Activated CD8-positive, alpha-beta T cell treated with anti-CD3 and anti-CD28 coated beads for 36 hours (primary cell): ENCODE measurements at regions not wholly inside any gene's neighbourhood (a gene's known extent, or its start where the extent isn't known, plus 50 kb on each side); places are given as distances from the start of the nearest gene placed in this dataset.

Source experiments
- ATAC-seq: fragments of 200-7000 bp; cut with Tn5 transposase; one replicate; pipeline ENCODE4 v1.10.0; 2021; ENCODE audit warnings: mild to moderate bottlenecking, moderate library complexity
- CTCF ChIA-PET: fragments of 350-600 bp; sonication (Branson Sonifier 250); formaldehyde crosslinking; loops from one replicate; lab custom pipeline; 2021; ENCODE audit warnings: antibody characterized with exemption; lab: Charles Lee
- POLR2A ChIA-PET: fragments of 350-600 bp; sonication (Branson Sonifier 250); formaldehyde crosslinking; loops from one replicate; lab custom pipeline; 2021; ENCODE audit warnings: antibody characterized with exemption; lab: Charles Lee
- DNase-seq: peaks from one replicate; pipeline ENCODE4 v3.0.0-alpha.2; 2020
- H3K27ac Mint-ChIP-seq: one replicate; pipeline ENCODE4 v1.8.0; 2021; ENCODE audit warnings: mild to moderate bottlenecking, mixed read lengths
- H3K27me3 Mint-ChIP-seq: one replicate; pipeline ENCODE4 v1.8.0; 2021; ENCODE audit warnings: mixed read lengths
- H3K36me3 Mint-ChIP-seq: one replicate; pipeline ENCODE4 v1.8.0; 2021; ENCODE audit warnings: low read depth, mixed read lengths
- H3K4me1 Mint-ChIP-seq: one replicate; pipeline ENCODE4 v1.8.0; 2021; ENCODE audit warnings: low read depth, mixed read lengths
- H3K4me3 Mint-ChIP-seq: one replicate; pipeline ENCODE4 v1.8.0; 2021; ENCODE audit warnings: mild to moderate bottlenecking, moderate library complexity, mixed read lengths
- H3K9me3 Mint-ChIP-seq: one replicate; pipeline ENCODE4 v1.8.0; 2021; ENCODE audit warnings: mixed read lengths
- CTCF ChIP-seq: fragments of 200-600 bp; IDR thresholded peaks from one replicate; pipeline ENCODE4 v1.8.0; 2022; ENCODE audit warnings: antibody characterized with exemption, mild to moderate bottlenecking
- intact Hi-C: fragments of 100-400 bp; cut with micrococcal nuclease; formaldehyde crosslinking; loops from one replicate; pipeline ENCODE4 v1.10.0; 2022

DNA sequence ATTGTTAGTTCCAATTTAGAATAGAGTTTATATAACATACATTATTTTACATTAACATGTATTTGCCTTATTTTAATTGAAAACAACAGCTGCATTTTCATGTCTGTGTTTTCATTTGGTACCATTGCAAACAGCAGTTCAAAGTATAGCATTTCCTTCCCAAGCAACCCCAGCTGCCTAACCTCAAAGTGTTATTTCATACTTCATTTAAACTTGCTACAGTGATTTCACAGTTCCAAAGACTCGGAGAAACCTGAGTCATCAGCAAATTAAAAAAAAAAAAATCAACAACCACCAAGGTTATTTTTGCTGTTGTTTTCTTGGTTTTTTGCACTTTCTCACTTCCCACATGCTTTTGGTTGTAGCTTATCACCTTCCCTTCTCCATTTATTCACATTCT is 236.5 kb upstream of the SPHKAP start:
- TF ChIP-seq CTCF = no peak
- DNase-seq (no peak), ATAC-seq (no peak)
- H3K27ac Mint-ChIP-seq = no peak overlapping the region
- no peaks in the 10 kb centered on the region for H3K36me3 Mint-ChIP-seq
- no peaks in the 10 kb centered on the region for H3K27me3 Mint-ChIP-seq
- intact Hi-C loops = no loop called here
- no peaks in the 10 kb centered on the region for H3K4me1 Mint-ChIP-seq
- CTCF ChIA-PET = no interaction called here
- no peak overlapping the region for H3K4me3 Mint-ChIP-seq
- H3K9me3 Mint-ChIP-seq = peaks cover 5% of the 10 kb centered on the region
- POLR2A ChIA-PET = no interaction called here

DNA sequence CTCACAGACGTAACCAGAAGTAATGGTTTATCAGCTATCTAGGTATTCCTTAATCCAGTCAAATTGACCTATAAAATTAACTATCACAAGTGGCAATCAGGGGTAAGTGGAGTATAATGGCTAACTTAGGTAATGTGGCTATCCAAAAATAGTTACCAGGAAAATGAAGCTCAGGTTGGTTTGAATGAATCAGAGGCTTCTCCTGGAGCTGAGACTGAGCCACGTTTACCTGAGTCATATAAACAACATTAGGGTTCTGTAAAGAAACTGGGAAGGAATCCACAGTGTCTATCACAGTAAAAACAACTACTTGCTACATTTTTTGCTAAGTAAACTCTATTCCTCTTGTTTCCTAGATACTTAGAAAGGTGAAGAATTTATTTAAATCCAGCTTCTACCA is 236.0 kb upstream of the SPHKAP start:
- no peaks in the 10 kb centered on the region for H3K36me3 Mint-ChIP-seq
- no peaks in the 10 kb centered on the region for H3K27me3 Mint-ChIP-seq
- H3K9me3 Mint-ChIP-seq = peaks cover 5% of the 10 kb centered on the region
- no peak overlapping the region for H3K4me3 Mint-ChIP-seq
- TF ChIP-seq CTCF = no peak
- ATAC-seq (no peak), DNase-seq (no peak)
- H3K27ac Mint-ChIP-seq = no peak overlapping the region
- CTCF ChIA-PET = no interaction called here
- H3K4me1 Mint-ChIP-seq = no peaks in the 10 kb centered on the region
- POLR2A ChIA-PET = no interaction called here
- intact Hi-C loops = no loop called here

GRCh38 chr2:228410061-228410460 is 228.6 kb upstream of the SPHKAP start:
- DNase-seq = no peak
- no peaks in the 10 kb centered on the region for H3K27me3 Mint-ChIP-seq
- ATAC-seq = no peak

DNA sequence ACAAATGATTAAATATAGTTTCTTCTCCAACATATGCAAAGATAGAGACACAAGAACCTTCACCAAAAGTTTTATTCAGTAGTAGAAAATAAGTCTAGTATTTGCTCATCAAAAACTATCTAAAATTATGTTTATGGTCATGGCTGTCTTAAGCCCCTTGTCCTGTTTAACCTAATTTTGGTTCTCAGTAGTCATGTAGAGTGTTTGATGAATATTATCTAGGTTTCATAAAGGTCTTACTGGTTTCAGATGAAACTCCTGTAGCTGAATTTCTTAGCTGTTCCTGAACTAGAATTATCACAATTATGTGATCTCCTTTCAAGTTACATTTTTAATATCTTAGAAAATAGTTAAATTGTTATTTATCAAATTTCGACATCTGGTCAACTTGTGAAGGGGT is 228.0 kb upstream of the SPHKAP start:
- Mint-ChIP-seq H3K4me1 (no peaks in the 10 kb centered on the region), H3K36me3 (no peaks in the 10 kb centered on the region), H3K4me3 (no peak overlapping the region), H3K27me3 (no peaks in the 10 kb centered on the region), H3K9me3 (peaks cover 2% of the 10 kb centered on the region), H3K27ac (no peak overlapping the region)
- intact Hi-C loops = no loop called here
- no peak for TF ChIP-seq CTCF
- ChIA-PET POLR2A (no interaction called here), CTCF (no interaction called here)
- ATAC-seq (no peak), DNase-seq (no peak)

More at GRCh38 chr2:228410061-228410460, 228.6 kb upstream of the SPHKAP start:
- H3K9me3 Mint-ChIP-seq = peaks cover 2% of the 10 kb centered on the region
- no peaks in the 10 kb centered on the region for H3K4me1 Mint-ChIP-seq
- no peak overlapping the region for H3K4me3 Mint-ChIP-seq
- intact Hi-C loops = no loop called here
- TF ChIP-seq CTCF = no peak
- H3K36me3 Mint-ChIP-seq = no peaks in the 10 kb centered on the region
- no peak overlapping the region for H3K27ac Mint-ChIP-seq
- CTCF ChIA-PET = no interaction called here
- POLR2A ChIA-PET = no interaction called here

DNA sequence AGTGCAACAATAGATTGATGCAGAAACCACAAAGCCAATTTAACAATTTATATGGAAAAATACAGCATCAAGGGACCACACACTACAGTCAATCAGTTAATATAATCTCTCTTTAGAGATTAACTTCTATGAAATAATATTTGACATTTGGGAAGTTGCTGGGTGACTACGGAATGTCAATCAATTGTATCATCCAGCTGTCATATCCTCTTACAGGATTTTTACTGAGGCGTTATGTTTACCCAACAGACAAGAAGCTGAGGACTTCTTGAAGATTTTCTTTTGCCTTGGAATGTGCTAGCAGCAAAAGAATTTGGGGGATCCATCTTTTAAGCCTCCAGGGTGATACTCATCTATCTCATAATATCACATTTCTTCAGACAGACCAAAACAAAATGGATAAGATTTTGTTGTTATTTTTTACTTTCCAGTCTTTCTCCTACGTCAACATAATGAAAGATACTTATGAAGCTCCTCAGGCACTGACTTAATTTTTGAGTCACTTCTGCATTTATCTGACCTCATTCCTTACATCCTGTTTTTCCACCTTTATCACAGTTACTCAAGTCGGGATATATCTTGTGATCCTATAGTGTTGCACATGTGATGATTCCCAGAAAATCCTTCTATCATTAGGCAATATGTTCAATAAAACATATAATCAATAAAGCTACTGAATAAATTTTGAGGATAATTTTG is 227.2 kb upstream of the SPHKAP start:
- no peaks in the 10 kb centered on the region for H3K27me3 Mint-ChIP-seq
- no peak for ATAC-seq
- no peak for DNase-seq
- H3K4me3 Mint-ChIP-seq = no peak overlapping the region
- ChIA-PET POLR2A (no interaction called here), CTCF (no interaction called here)
- no peaks in the 10 kb centered on the region for H3K36me3 Mint-ChIP-seq
- no peak overlapping the region for H3K27ac Mint-ChIP-seq
- no peak for TF ChIP-seq CTCF
- intact Hi-C loops = no loop called here
- H3K4me1 Mint-ChIP-seq = no peaks in the 10 kb centered on the region
- peaks cover 2% of the 10 kb centered on the region for H3K9me3 Mint-ChIP-seq
